Esophagus squamous epithelium (tissue), 4 donors: ENCODE measurements at regions not wholly inside any gene's neighbourhood (a gene's known extent, or its start where the extent isn't known, plus 50 kb on each side); places are given as distances from the start of the nearest gene placed in this dataset.
"Not testable (repeated sequence)": the region's sequence is repeated elsewhere in the genome, so short reads cannot be mapped to it uniquely, and the experiment has no call there.

Experiments used
- POLR2A ChIP-seq, 4 donors: fragments of 450-650 bp; IDR thresholded peaks; one replicate each; pipeline ENCODE4 v1.6.1; 2017; ENCODE audit warnings: antibody characterized with exemption in 4 of 4, mild to moderate bottlenecking in 4 of 4, moderate library complexity in 3 of 4
- TF ChIP-seq, protein P1 (sequence below), 6 experiments: fragments of 450-650 bp in 4 of 6; fragments of 200-600 bp in 2 of 6; sonication (generic) in 2 of 6; IDR thresholded peaks; one replicate each; pipeline ENCODE4 v1.5.1; 2016 to 2019; ENCODE audit warnings: antibody characterized with exemption in 6 of 6, mild to moderate bottlenecking in 4 of 6, moderate library complexity in 4 of 6

DNA sequence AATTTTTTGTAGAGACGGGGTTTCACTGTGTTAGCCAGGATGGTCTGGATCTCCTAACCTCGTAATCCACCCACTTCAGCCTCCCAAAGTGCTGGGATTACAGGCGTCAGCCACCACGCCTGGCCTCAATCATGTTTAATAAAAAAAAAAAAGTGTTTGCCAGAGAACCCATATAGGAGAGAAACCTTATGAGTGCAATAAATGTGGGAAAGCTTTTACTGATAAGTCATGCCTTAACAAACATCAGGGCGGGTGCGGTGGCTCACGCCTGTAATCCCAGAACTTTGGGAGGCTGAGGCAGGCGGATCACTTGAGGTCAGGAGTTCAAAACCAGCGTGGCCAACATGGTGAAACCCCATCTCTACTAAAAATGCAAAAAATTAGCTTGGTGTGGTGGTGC is 110.9 kb upstream of the PPP2R5A start:
- TF ChIP-seq, protein P1, sequence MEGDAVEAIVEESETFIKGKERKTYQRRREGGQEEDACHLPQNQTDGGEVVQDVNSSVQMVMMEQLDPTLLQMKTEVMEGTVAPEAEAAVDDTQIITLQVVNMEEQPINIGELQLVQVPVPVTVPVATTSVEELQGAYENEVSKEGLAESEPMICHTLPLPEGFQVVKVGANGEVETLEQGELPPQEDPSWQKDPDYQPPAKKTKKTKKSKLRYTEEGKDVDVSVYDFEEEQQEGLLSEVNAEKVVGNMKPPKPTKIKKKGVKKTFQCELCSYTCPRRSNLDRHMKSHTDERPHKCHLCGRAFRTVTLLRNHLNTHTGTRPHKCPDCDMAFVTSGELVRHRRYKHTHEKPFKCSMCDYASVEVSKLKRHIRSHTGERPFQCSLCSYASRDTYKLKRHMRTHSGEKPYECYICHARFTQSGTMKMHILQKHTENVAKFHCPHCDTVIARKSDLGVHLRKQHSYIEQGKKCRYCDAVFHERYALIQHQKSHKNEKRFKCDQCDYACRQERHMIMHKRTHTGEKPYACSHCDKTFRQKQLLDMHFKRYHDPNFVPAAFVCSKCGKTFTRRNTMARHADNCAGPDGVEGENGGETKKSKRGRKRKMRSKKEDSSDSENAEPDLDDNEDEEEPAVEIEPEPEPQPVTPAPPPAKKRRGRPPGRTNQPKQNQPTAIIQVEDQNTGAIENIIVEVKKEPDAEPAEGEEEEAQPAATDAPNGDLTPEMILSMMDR (IDR thresholded peaks at IDR 0.05): not testable (repeated sequence)
- not testable (repeated sequence) for TF ChIP-seq POLR2A (IDR thresholded peaks at IDR 0.05)
